Heart left ventricle (tissue), 13 donors: ENCODE measurements at regions not wholly inside any gene's neighbourhood (a gene's known extent, or its start where the extent isn't known, plus 50 kb on each side); places are given as distances from the start of the nearest gene placed in this dataset.

ENCODE experiments used
- CTCF ChIP-seq, 12 donors: fragments of 200-600 bp; sonication (generic) in 4 of 12; IDR thresholded peaks; one replicate each; pipeline versions ENCODE4 v1.5.0 to v1.8.0; 2018 to 2022; ENCODE audit warnings: antibody characterized with exemption in 12 of 12, mild to moderate bottlenecking in 5 of 12
- POLR2A ChIP-seq, 2 donors: fragments of 450-650 bp; IDR thresholded peaks; one replicate each; pipeline ENCODE4 v1.6.1; 2017; ENCODE audit warnings: antibody characterized with exemption in 2 of 2, mild to moderate bottlenecking in 2 of 2, moderate library complexity in 2 of 2
- donor health status: ischemic (EF 13 %, LVEDD 7.1; RV severe dilation, severe dysfunction).
- donor health status: DM: no; HTN: yes; CAD: no.
- donor health status: DM: no; HTN: no; CAD: no.
- donor health status: ischemic (EF 25% LVEDD 6.9; RV normal size, moderate dysfunction).
- donor health status: ischemic (EF 25% LVEDD 5.7; RV mildly dilated, moderate dysfunction).
- donor health status: ischemic (EF 35%, LVEDD 5.7; RV mildly dilated, moderate dysfunction).
- donor health status: nonischemic (EF 11% LVEDD 7.7; RV severe dilation, severe dysfunction).
- donor health status: DM: yes; HTN: yes; CAD: no.
- donor health status: PGD.
- donor health status: ischemic (EF 29% LVEDD 5.4; RV normal size, mild dysfunction).
- donor health status: nonischemic (EF 23%, LVEDD 6.1; RV moderate dilation, normal function).

- no peak for TF ChIP-seq CTCF (IDR thresholded peaks at IDR 0.05)
- no peak for TF ChIP-seq POLR2A (IDR thresholded peaks at IDR 0.05)
These were observed 149.6 kb upstream of the PPP2R2D start for GRCh38 chr10:131750973-131751826.
